ENCODE measurements at regions not wholly inside any gene's neighbourhood (a gene's known extent, or its start where the extent isn't known, plus 50 kb on each side); places are given as distances from the start of the nearest gene placed in this dataset.

DNA sequence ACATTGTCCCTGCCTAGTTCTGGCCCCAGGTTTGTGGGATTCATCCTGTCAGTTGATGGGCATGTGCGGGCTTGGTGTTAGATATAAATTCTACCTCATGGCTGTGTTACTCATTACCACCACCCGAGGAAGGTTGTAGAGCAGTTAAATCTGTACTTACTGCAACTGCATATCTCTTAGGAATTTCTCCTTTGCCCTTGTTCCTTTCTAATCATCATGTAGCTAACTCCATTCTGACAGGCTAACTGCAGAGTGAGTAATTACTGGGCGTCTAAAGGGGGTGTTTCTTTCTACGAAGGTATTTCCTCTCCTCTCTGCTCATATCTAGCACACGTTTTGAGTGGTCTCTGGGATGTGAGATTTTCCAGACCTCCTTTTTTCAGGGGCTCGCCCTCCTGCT lies 1076.7 kb downstream of the TMTC2 start:
- Histone ChIP-seq H3K4me1 (no peaks in the 10 kb centered on the region), H3K4me3 (no peak overlapping the region), H3K36me3 (no peaks in the 10 kb centered on the region), H3K27me3 (replicated peaks in 1 of 7) (no peaks in the 10 kb centered on the region), H3K27ac (no peak overlapping the region), H3K9me3 (peaks cover 0 to 11% (median 3%) of the 10 kb centered on the region in 8 donors)
- no peak for TF ChIP-seq CTCF (IDR thresholded peaks at IDR 0.05 in 8 of 11, conservative IDR thresholded peaks at IDR 0.05 in 3 of 11)
- no peak for TF ChIP-seq POLR2A (IDR thresholded peaks at IDR 0.05)
- TF ChIP-seq POLR2AphosphoS5 (IDR thresholded peaks at IDR 0.05) = no peak
- whole genome bisulfite sequencing, 5 donors = 58 to 80% (median 73%) methylated on average over 6 of the region's 6 CpGs
- intact Hi-C loops (cut with DNase I; ENCODE audit: low total_unique reads) = no loop called here
- DNase-seq = no peak

GRCh38 chr12:83759906-83760305 lies 1073.2 kb downstream of the TMTC2 start:
- Histone ChIP-seq H3K4me3 (no peak overlapping the region), H3K36me3 (no peaks in the 10 kb centered on the region), H3K4me1 (no peaks in the 10 kb centered on the region), H3K27ac (no peak overlapping the region), H3K9me3 (peaks cover 0 to 11% (median 3%) of the 10 kb centered on the region in 8 donors), H3K27me3 (replicated peaks in 1 of 7) (no peaks in the 10 kb centered on the region)
- DNase-seq = no peak
- intact Hi-C loops (cut with DNase I; ENCODE audit: low total_unique reads) = no loop called here
- TF ChIP-seq CTCF (IDR thresholded peaks at IDR 0.05 in 8 of 11, conservative IDR thresholded peaks at IDR 0.05 in 3 of 11) (no peak), POLR2A (IDR thresholded peaks at IDR 0.05) (no peak), POLR2AphosphoS5 (IDR thresholded peaks at IDR 0.05) (no peak)
- 68 to 84% (median 71%) methylated on average over 2 of the region's 2 CpGs for WGBS, 5 donors

GRCh38 chr12:83758888-83759631 lies 1072.4 kb downstream of the TMTC2 start:
- Histone ChIP-seq H3K27ac (no peak overlapping the region), H3K4me1 (no peaks in the 10 kb centered on the region), H3K4me3 (no peak overlapping the region), H3K36me3 (no peaks in the 10 kb centered on the region), H3K27me3 (replicated peaks in 1 of 7) (no peaks in the 10 kb centered on the region), H3K9me3 (peaks cover 0 to 11% (median 3%) of the 10 kb centered on the region in 8 donors)
- intact Hi-C loops (cut with DNase I; ENCODE audit: low total_unique reads) = no loop called here
- 59 to 80% (median 73%) methylated on average over 5 of the region's 5 CpGs for WGBS, 5 donors
- no peak for DNase-seq
- no peak for TF ChIP-seq CTCF (IDR thresholded peaks at IDR 0.05 in 8 of 11, conservative IDR thresholded peaks at IDR 0.05 in 3 of 11)
- TF ChIP-seq POLR2A (IDR thresholded peaks at IDR 0.05) = no peak
- no peak for TF ChIP-seq POLR2AphosphoS5 (IDR thresholded peaks at IDR 0.05)

GRCh38 chr12:83753904-83754303 lies 1067.2 kb downstream of the TMTC2 start:
- H3K9me3 ChIP-seq = no peaks in the 10 kb centered on the region
- no peaks in the 10 kb centered on the region for H3K27me3 ChIP-seq (replicated peaks in 1 of 7)
- intact Hi-C loops (cut with DNase I; ENCODE audit: low total_unique reads) = no loop called here
- H3K36me3 ChIP-seq = no peaks in the 10 kb centered on the region
- no peak overlapping the region for H3K27ac ChIP-seq
- 63 to 78% (median 72%) methylated on average over 1 of the region's 1 CpG for WGBS, 5 donors
- no peak overlapping the region for H3K4me3 ChIP-seq
- no peaks in the 10 kb centered on the region for H3K4me1 ChIP-seq
- no peak for DNase-seq
- TF ChIP-seq POLR2AphosphoS5 (IDR thresholded peaks at IDR 0.05) = no peak
- TF ChIP-seq CTCF (IDR thresholded peaks at IDR 0.05 in 8 of 11, conservative IDR thresholded peaks at IDR 0.05 in 3 of 11) = no peak

All from spleen (tissue), 11 donors.